ENCODE measurements at regions not wholly inside any gene's neighbourhood (a gene's known extent, or its start where the extent isn't known, plus 50 kb on each side); places are given as distances from the start of the nearest gene placed in this dataset.
"Not testable (repeated sequence)": the region's sequence is repeated elsewhere in the genome, so short reads cannot be mapped to it uniquely, and the experiment has no call there.

DNA sequence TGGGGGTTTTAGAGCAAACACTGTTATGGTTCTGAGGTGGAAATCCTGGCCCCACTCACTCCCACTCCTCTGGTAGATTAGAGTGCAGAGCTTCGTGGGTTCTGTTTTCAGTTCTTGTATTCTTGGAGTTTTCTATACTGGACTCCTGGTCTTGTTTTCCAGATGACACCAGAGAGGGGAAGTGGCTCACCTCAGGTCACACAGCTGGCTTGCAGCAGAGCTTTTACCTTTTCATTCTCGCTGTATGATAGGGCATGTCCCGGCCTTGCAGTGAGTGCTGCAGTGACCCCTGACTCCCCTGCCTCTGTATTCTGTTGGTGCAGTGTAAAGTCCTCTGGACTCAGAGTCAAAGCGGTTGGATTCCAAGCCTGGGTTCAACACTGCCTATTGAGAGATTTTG is 148.9 kb upstream of the MEX3C start:
- no peaks in the 10 kb centered on the region for H3K27me3 ChIP-seq
- no peaks in the 10 kb centered on the region for H3K4me1 ChIP-seq
- no peaks in the 10 kb centered on the region for H3K36me3 ChIP-seq
- H3K9me3 ChIP-seq = no peaks in the 10 kb centered on the region
- TF ChIP-seq POLR2A (IDR thresholded peaks at IDR 0.05) (no peak), CTCF (IDR thresholded peaks at IDR 0.05) (no peak)
- H3K4me3 ChIP-seq = no peak overlapping the region
- no peak overlapping the region for H3K27ac ChIP-seq
- DNase-seq = no peak

DNA sequence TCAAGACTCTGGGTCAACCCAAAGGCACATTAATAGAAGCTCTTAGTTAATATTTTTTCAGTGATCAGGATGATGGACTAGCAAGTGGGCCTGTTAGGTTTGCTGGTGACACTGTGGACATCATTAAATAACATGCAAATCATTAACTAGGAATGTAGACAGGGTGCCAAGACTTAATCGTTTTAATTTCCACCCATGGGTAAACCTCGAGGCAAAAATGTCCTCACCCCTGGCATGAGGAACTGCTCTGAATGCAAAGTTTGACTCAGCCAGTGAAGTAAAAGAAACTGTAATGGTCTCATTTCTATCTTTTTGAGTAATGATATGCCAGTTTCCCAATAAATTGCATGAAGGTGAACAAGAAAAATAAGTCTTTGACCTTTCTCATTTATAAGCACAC is 152.6 kb upstream of the MEX3C start:
- Histone ChIP-seq H3K27me3 (no peaks in the 10 kb centered on the region), H3K9me3 (no peaks in the 10 kb centered on the region), H3K27ac (no peak overlapping the region), H3K4me3 (no peak overlapping the region), H3K4me1 (no peaks in the 10 kb centered on the region), H3K36me3 (no peaks in the 10 kb centered on the region)
- no peak for TF ChIP-seq CTCF (IDR thresholded peaks at IDR 0.05)
- no peak for DNase-seq

GRCh38 chr18:51355841-51356240 is 158.4 kb upstream of the MEX3C start:
- DNase-seq = no peak
- Histone ChIP-seq H3K27me3 (no peaks in the 10 kb centered on the region), H3K27ac (no peak overlapping the region), H3K4me1 (no peaks in the 10 kb centered on the region), H3K9me3 (no peaks in the 10 kb centered on the region), H3K36me3 (no peaks in the 10 kb centered on the region), H3K4me3 (no peak overlapping the region)
- no peak for TF ChIP-seq CTCF (IDR thresholded peaks at IDR 0.05)
- no peak for TF ChIP-seq POLR2A (IDR thresholded peaks at IDR 0.05)

- not testable (repeated sequence) for H3K4me3 ChIP-seq, H3K36me3 ChIP-seq, H3K27ac ChIP-seq, DNase-seq, H3K9me3 ChIP-seq, H3K4me1 ChIP-seq, H3K27me3 ChIP-seq
Measured at GRCh38 chr18:51360301-51360700, 162.8 kb upstream of the MEX3C start.

- no peak overlapping the region for H3K4me3 ChIP-seq
- no peaks in the 10 kb centered on the region for H3K36me3 ChIP-seq
- TF ChIP-seq CTCF (IDR thresholded peaks at IDR 0.05) (no peak), POLR2A (IDR thresholded peaks at IDR 0.05) (no peak)
- DNase-seq = no peak
- no peaks in the 10 kb centered on the region for H3K4me1 ChIP-seq
- H3K9me3 ChIP-seq = no peaks in the 10 kb centered on the region
- no peak overlapping the region for H3K27ac ChIP-seq
- no peaks in the 10 kb centered on the region for H3K27me3 ChIP-seq
Measured at GRCh38 chr18:51361130-51361860, 163.8 kb upstream of the MEX3C start.

DNA sequence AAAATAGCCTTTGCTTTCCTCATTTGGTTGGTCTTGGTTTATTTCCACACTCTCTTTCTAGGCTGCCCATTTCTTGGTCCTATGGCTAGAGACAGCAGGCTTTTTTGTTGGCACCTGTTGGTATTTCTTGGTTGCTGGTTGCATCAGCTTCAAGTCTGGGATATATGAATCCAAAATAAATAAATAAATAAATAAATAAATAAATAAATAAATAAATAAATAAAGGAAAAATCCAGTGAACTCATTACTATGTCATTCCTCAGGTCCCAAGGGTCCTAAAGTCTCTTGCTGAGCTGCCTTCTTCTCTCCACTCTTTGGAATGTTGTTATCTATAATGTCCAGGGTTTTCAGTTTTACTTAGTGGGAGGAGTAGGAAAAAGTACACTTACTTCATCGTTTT is 165.9 kb upstream of the MEX3C start:
- Histone ChIP-seq H3K9me3 (no peaks in the 10 kb centered on the region), H3K27me3 (no peaks in the 10 kb centered on the region), H3K4me3 (no peak overlapping the region), H3K4me1 (no peaks in the 10 kb centered on the region), H3K36me3 (no peaks in the 10 kb centered on the region), H3K27ac (no peak overlapping the region)
- DNase-seq = no peak
- TF ChIP-seq POLR2A (IDR thresholded peaks at IDR 0.05) = no peak
- TF ChIP-seq CTCF (IDR thresholded peaks at IDR 0.05) = no peak
